ENCODE measurements at regions not wholly inside any gene's neighbourhood (a gene's known extent, or its start where the extent isn't known, plus 50 kb on each side); places are given as distances from the start of the nearest gene placed in this dataset.

GRCh38 chr5:116637149-116637740 lies 62.6 kb upstream of the SEMA6A start:
- peaks cover 0 to 1% of the 10 kb centered on the region in 2 donors for H3K9me3 ChIP-seq (replicated peaks in 1 of 2; ENCODE audit: control insufficient read depth in 2 of 2, insufficient read depth in 1 of 2, low read depth in 1 of 2, low read length in 2 of 2)
- H2AFZ ChIP-seq (ENCODE audit: low read length): no peak overlapping the region
- H3K4ac ChIP-seq (ENCODE audit: low read length): no peak overlapping the region
- DNase-seq (ENCODE audit: low spot score): no peak
- no peak overlapping the region for H4K91ac ChIP-seq (ENCODE audit: low read depth, low read length, poor library complexity)
- H3K4me3 ChIP-seq (ENCODE audit: low read length in 2 of 2): no peak overlapping the region
- H2AK5ac ChIP-seq (ENCODE audit: low read depth, low read length): no peak overlapping the region
- H2BK12ac ChIP-seq (ENCODE audit: low read length): no peak overlapping the region
- H2BK120ac ChIP-seq (ENCODE audit: low read depth, low read length): no peak overlapping the region
- H3K79me1 ChIP-seq (ENCODE audit: low read depth, low read length): no peaks in the 10 kb centered on the region
- no CpG with 5 or more reads among the region's 4 CpGs for WGBS, 2 donors (ENCODE audit: extremely low coverage in 2 of 2, insufficient read length in 2 of 2, insufficient replicate concordance in 1 of 2)
- H2BK5ac ChIP-seq (ENCODE audit: low read length): no peak overlapping the region
- no peaks in the 10 kb centered on the region for H3K36me3 ChIP-seq (replicated peaks in 1 of 2; ENCODE audit: control insufficient read depth in 2 of 2, insufficient read depth in 2 of 2, low read length in 2 of 2)
- no peak overlapping the region for H4K8ac ChIP-seq (ENCODE audit: low read depth, low read length)
- no peaks in the 10 kb centered on the region for H3K27me3 ChIP-seq (ENCODE audit: control insufficient read depth in 3 of 3, insufficient read depth in 3 of 3, low read depth in 1 of 3, low read length in 3 of 3)
- H3K18ac ChIP-seq (ENCODE audit: low read length): no peak overlapping the region
- no peak overlapping the region for H3K23ac ChIP-seq (ENCODE audit: low read depth, low read length, poor library complexity)
- H3K9ac ChIP-seq (ENCODE audit: low read depth, low read length, poor library complexity): no peak overlapping the region
- no peak overlapping the region for H3K27ac ChIP-seq (replicated peaks; ENCODE audit: low read length)
- no peak overlapping the region for H3K4me2 ChIP-seq (ENCODE audit: insufficient read depth, low read length, poor library complexity, severe bottlenecking)
- no peak overlapping the region for H3K14ac ChIP-seq (ENCODE audit: low read length)
- H2BK15ac ChIP-seq (ENCODE audit: low read length): no peak overlapping the region
- H3K4me1 ChIP-seq (ENCODE audit: control insufficient read depth in 2 of 2, insufficient read depth in 1 of 2, low read depth in 1 of 2, low read length in 2 of 2): no peaks in the 10 kb centered on the region

DNA sequence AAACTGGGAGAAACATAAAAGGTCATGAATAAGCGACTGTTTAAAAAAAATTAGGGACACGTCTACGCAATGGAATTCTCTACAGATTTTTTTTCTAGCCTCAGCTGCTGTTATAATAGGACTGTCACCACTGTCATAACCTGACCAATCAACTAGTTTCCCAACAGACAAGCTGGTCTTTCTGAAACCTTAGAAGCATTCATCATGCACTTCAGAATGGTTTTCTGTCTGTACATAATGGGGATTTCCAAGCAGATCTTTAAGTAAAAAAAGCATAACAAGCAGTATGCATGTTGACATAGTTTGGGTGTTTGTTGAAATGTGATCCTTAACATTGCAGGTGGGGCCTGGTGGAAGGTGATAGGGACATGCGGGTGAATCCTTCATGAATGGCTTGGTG lies 58.3 kb upstream of the SEMA6A start:
- no peak overlapping the region for H2AK5ac ChIP-seq (ENCODE audit: low read depth, low read length)
- no peaks in the 10 kb centered on the region for H3K27me3 ChIP-seq (ENCODE audit: control insufficient read depth in 3 of 3, insufficient read depth in 3 of 3, low read depth in 1 of 3, low read length in 3 of 3)
- no peak overlapping the region for H2BK12ac ChIP-seq (ENCODE audit: low read length)
- H2BK120ac ChIP-seq (ENCODE audit: low read depth, low read length): no peak overlapping the region
- H3K27ac ChIP-seq (replicated peaks; ENCODE audit: low read length): no peak overlapping the region
- H3K36me3 ChIP-seq (replicated peaks in 1 of 2; ENCODE audit: control insufficient read depth in 2 of 2, insufficient read depth in 2 of 2, low read length in 2 of 2): no peaks in the 10 kb centered on the region
- no peak overlapping the region for H3K23ac ChIP-seq (ENCODE audit: low read depth, low read length, poor library complexity)
- peaks cover 0 to 1% of the 10 kb centered on the region in 2 donors for H3K9me3 ChIP-seq (replicated peaks in 1 of 2; ENCODE audit: control insufficient read depth in 2 of 2, insufficient read depth in 1 of 2, low read depth in 1 of 2, low read length in 2 of 2)
- no peak overlapping the region for H3K9ac ChIP-seq (ENCODE audit: low read depth, low read length, poor library complexity)
- peaks cover 0 to 2% of the 10 kb centered on the region in 2 donors for H3K4me1 ChIP-seq (ENCODE audit: control insufficient read depth in 2 of 2, insufficient read depth in 1 of 2, low read depth in 1 of 2, low read length in 2 of 2)
- no peak overlapping the region for H3K14ac ChIP-seq (ENCODE audit: low read length)
- no peak overlapping the region for H3K4ac ChIP-seq (ENCODE audit: low read length)
- H4K91ac ChIP-seq (ENCODE audit: low read depth, low read length, poor library complexity): no peak overlapping the region
- no peak overlapping the region for H2AFZ ChIP-seq (ENCODE audit: low read length)
- no peak overlapping the region for H3K4me3 ChIP-seq (ENCODE audit: low read length in 2 of 2)
- no peaks in the 10 kb centered on the region for H3K79me1 ChIP-seq (ENCODE audit: low read depth, low read length)
- DNase-seq (ENCODE audit: low spot score): no peak
- no peak overlapping the region for H4K8ac ChIP-seq (ENCODE audit: low read depth, low read length)
- no peak overlapping the region for H2BK15ac ChIP-seq (ENCODE audit: low read length)
- H3K4me2 ChIP-seq (ENCODE audit: insufficient read depth, low read length, poor library complexity, severe bottlenecking): no peak overlapping the region
- H2BK5ac ChIP-seq (ENCODE audit: low read length): no peak overlapping the region
- no peak overlapping the region for H3K18ac ChIP-seq (ENCODE audit: low read length)
- no CpG with 5 or more reads among the region's 4 CpGs for WGBS, 2 donors (ENCODE audit: extremely low coverage in 2 of 2, insufficient read length in 2 of 2, insufficient replicate concordance in 1 of 2)

- no peak overlapping the region for H4K91ac ChIP-seq (ENCODE audit: low read depth, low read length, poor library complexity)
- H2BK5ac ChIP-seq (ENCODE audit: low read length): no peak overlapping the region
- no peak overlapping the region for H3K4me2 ChIP-seq (ENCODE audit: insufficient read depth, low read length, poor library complexity, severe bottlenecking)
- no peaks in the 10 kb centered on the region for H3K79me1 ChIP-seq (ENCODE audit: low read depth, low read length)
- no CpG with 5 or more reads among the region's 1 CpG for WGBS, 2 donors (ENCODE audit: extremely low coverage in 2 of 2, insufficient read length in 2 of 2, insufficient replicate concordance in 1 of 2)
- H2BK12ac ChIP-seq (ENCODE audit: low read length): no peak overlapping the region
- no peak overlapping the region for H3K4me3 ChIP-seq (ENCODE audit: low read length in 2 of 2)
- peaks cover 0 to 2% of the 10 kb centered on the region in 2 donors for H3K4me1 ChIP-seq (ENCODE audit: control insufficient read depth in 2 of 2, insufficient read depth in 1 of 2, low read depth in 1 of 2, low read length in 2 of 2)
- no peak overlapping the region for H3K18ac ChIP-seq (ENCODE audit: low read length)
- no peak overlapping the region for H3K27ac ChIP-seq (replicated peaks; ENCODE audit: low read length)
- no peak overlapping the region for H2AFZ ChIP-seq (ENCODE audit: low read length)
- no peak overlapping the region for H2AK5ac ChIP-seq (ENCODE audit: low read depth, low read length)
- no peak overlapping the region for H3K23ac ChIP-seq (ENCODE audit: low read depth, low read length, poor library complexity)
- H4K8ac ChIP-seq (ENCODE audit: low read depth, low read length): no peak overlapping the region
- no peak for DNase-seq (ENCODE audit: low spot score)
- no peaks in the 10 kb centered on the region for H3K27me3 ChIP-seq (ENCODE audit: control insufficient read depth in 3 of 3, insufficient read depth in 3 of 3, low read depth in 1 of 3, low read length in 3 of 3)
- H3K36me3 ChIP-seq (replicated peaks in 1 of 2; ENCODE audit: control insufficient read depth in 2 of 2, insufficient read depth in 2 of 2, low read length in 2 of 2): no peaks in the 10 kb centered on the region
- H3K14ac ChIP-seq (ENCODE audit: low read length): no peak overlapping the region
- H3K4ac ChIP-seq (ENCODE audit: low read length): no peak overlapping the region
- no peak overlapping the region for H2BK15ac ChIP-seq (ENCODE audit: low read length)
- H3K9me3 ChIP-seq (replicated peaks in 1 of 2; ENCODE audit: control insufficient read depth in 2 of 2, insufficient read depth in 1 of 2, low read depth in 1 of 2, low read length in 2 of 2): peaks cover 0 to 1% of the 10 kb centered on the region in 2 donors
- no peak overlapping the region for H2BK120ac ChIP-seq (ENCODE audit: low read depth, low read length)
- no peak overlapping the region for H3K9ac ChIP-seq (ENCODE audit: low read depth, low read length, poor library complexity)
Observed at GRCh38 chr5:116631147-116631546, 56.5 kb upstream of the SEMA6A start.

DNA sequence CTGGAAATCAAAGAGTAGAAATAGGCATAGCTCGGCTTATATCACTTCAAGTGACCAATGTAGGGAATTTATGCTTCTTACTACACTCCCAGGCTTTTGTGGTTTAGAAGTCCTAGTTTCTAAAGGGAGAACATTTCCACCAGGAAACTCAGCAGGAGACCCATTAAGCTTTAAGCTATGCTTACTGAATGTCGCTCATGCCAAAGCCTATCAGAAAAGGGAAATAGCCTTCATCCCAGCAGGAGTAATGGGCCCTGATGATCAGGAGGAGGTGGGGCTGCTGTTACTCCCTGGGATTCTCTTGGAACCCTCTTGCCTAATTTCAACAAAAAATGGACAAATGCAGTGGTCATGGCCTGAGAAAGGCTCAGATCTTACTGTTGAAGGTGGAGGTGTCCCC lies 54.5 kb upstream of the SEMA6A start:
- WGBS, 2 donors (ENCODE audit: extremely low coverage in 2 of 2, insufficient read length in 2 of 2, insufficient replicate concordance in 1 of 2): no CpG with 5 or more reads among the region's 2 CpGs
- no peak overlapping the region for H3K4me2 ChIP-seq (ENCODE audit: insufficient read depth, low read length, poor library complexity, severe bottlenecking)
- H3K4me3 ChIP-seq (ENCODE audit: low read length in 2 of 2): no peak overlapping the region
- no peak overlapping the region for H2AK5ac ChIP-seq (ENCODE audit: low read depth, low read length)
- H2BK12ac ChIP-seq (ENCODE audit: low read length): no peak overlapping the region
- H3K36me3 ChIP-seq (replicated peaks in 1 of 2; ENCODE audit: control insufficient read depth in 2 of 2, insufficient read depth in 2 of 2, low read length in 2 of 2): no peaks in the 10 kb centered on the region
- H3K4me1 ChIP-seq (ENCODE audit: control insufficient read depth in 2 of 2, insufficient read depth in 1 of 2, low read depth in 1 of 2, low read length in 2 of 2): peaks cover 0 to 2% of the 10 kb centered on the region in 2 donors
- H3K18ac ChIP-seq (ENCODE audit: low read length): no peak overlapping the region
- H3K27me3 ChIP-seq (ENCODE audit: control insufficient read depth in 3 of 3, insufficient read depth in 3 of 3, low read depth in 1 of 3, low read length in 3 of 3): no peaks in the 10 kb centered on the region
- no peak overlapping the region for H2BK15ac ChIP-seq (ENCODE audit: low read length)
- H3K9me3 ChIP-seq (replicated peaks in 1 of 2; ENCODE audit: control insufficient read depth in 2 of 2, insufficient read depth in 1 of 2, low read depth in 1 of 2, low read length in 2 of 2): peaks cover 0 to 1% of the 10 kb centered on the region in 2 donors
- no peak overlapping the region for H3K14ac ChIP-seq (ENCODE audit: low read length)
- no peak overlapping the region for H3K4ac ChIP-seq (ENCODE audit: low read length)
- H3K79me1 ChIP-seq (ENCODE audit: low read depth, low read length): no peaks in the 10 kb centered on the region
- no peak overlapping the region for H4K8ac ChIP-seq (ENCODE audit: low read depth, low read length)
- no peak overlapping the region for H3K23ac ChIP-seq (ENCODE audit: low read depth, low read length, poor library complexity)
- no peak for DNase-seq (ENCODE audit: low spot score)
- H3K9ac ChIP-seq (ENCODE audit: low read depth, low read length, poor library complexity): no peak overlapping the region
- no peak overlapping the region for H2BK120ac ChIP-seq (ENCODE audit: low read depth, low read length)
- H2BK5ac ChIP-seq (ENCODE audit: low read length): no peak overlapping the region
- H3K27ac ChIP-seq (replicated peaks; ENCODE audit: low read length): no peak overlapping the region
- no peak overlapping the region for H4K91ac ChIP-seq (ENCODE audit: low read depth, low read length, poor library complexity)
- H2AFZ ChIP-seq (ENCODE audit: low read length): no peak overlapping the region

All from neuronal stem cell (in vitro differentiated cells).